Hepatocyte (in vitro differentiated cells): ENCODE measurements at regions not wholly inside any gene's neighbourhood (a gene's known extent, or its start where the extent isn't known, plus 50 kb on each side); places are given as distances from the start of the nearest gene placed in this dataset.

Source experiments
- DNase-seq: peaks from one replicate; pipeline ENCODE4 v3.0.0-alpha.2; 2016; ENCODE audit warnings: low spot score
- H2AFZ ChIP-seq: fragments of 200-600 bp; sonication (generic); 2 replicates; pipeline ENCODE4 v1.6.0; 2016; ENCODE audit warnings: antibody characterized with exemption, mild to moderate bottlenecking
- H3K27ac ChIP-seq: fragments of 200-600 bp; sonication (generic); 2 replicates; pipeline ENCODE4 v1.5.1; 2016; ENCODE audit warnings: mild to moderate bottlenecking
- H3K27me3 ChIP-seq: fragments of 200-600 bp; sonication (generic); 2 replicates; pipeline ENCODE4 v1.6.1; 2016
- H3K36me3 ChIP-seq: fragments of 200-600 bp; sonication (generic); replicated peaks from 2 replicates; pipeline ENCODE4 v1.5.1; 2016; ENCODE audit warnings: low read depth; ENCODE audit not compliant: insufficient read depth
- H3K4me1 ChIP-seq: fragments of 200-600 bp; sonication (generic); 2 replicates; pipeline ENCODE4 v1.5.1; 2016; ENCODE audit warnings: mild to moderate bottlenecking, moderate library complexity; ENCODE audit not compliant: insufficient read depth
- H3K4me2 ChIP-seq: fragments of 200-600 bp; sonication (generic); 2 replicates; pipeline ENCODE4 v1.6.0; 2016
- H3K4me3 ChIP-seq: fragments of 200-600 bp; sonication (generic); 2 replicates; pipeline ENCODE4 v1.5.1; 2016; ENCODE audit warnings: mild to moderate bottlenecking
- H3K79me2 ChIP-seq: fragments of 200-600 bp; sonication (generic); 2 replicates; pipeline ENCODE4 v1.6.0; 2017; ENCODE audit warnings: mild to moderate bottlenecking
- H3K9me2 ChIP-seq: fragments of 200-600 bp; sonication (generic); replicated peaks from 2 replicates; pipeline ENCODE4 v1.6.0; 2017; ENCODE audit warnings: mild to moderate bottlenecking; ENCODE audit not compliant: insufficient read depth
- H3K9me3 ChIP-seq: fragments of 200-600 bp; sonication (generic); 2 replicates; pipeline ENCODE4 v1.5.1; 2016; ENCODE audit warnings: low read depth, mild to moderate bottlenecking
- H4K20me1 ChIP-seq: fragments of 200-600 bp; sonication (generic); 2 replicates; pipeline ENCODE4 v1.6.0; 2016; ENCODE audit warnings: mild to moderate bottlenecking; ENCODE audit not compliant: insufficient read depth, poor library complexity, severe bottlenecking
- CTCF ChIP-seq: fragments of 200-600 bp; sonication (generic); IDR thresholded peaks from 2 replicates; pipeline ENCODE4 v1.5.1; 2016; ENCODE audit warnings: antibody characterized with exemption, mild to moderate bottlenecking; ENCODE audit not compliant: poor library complexity
- EZH2 ChIP-seq: fragments of 200-600 bp; sonication (generic); IDR thresholded peaks from 2 replicates; pipeline ENCODE4 v1.6.1; 2016; ENCODE audit warnings: antibody characterized with exemption, mild to moderate bottlenecking, borderline replicate concordance
- EZH2phosphoT487 ChIP-seq: fragments of 200-600 bp; sonication (generic); IDR thresholded peaks from one replicate; pipeline ENCODE4 v1.6.1; 2018; ENCODE audit warnings: antibody characterized with exemption, mild to moderate bottlenecking, low read depth, moderate library complexity; ENCODE audit not compliant: unreplicated experiment, severe bottlenecking
- WGBS: methylation state at CpG from one replicate; pipeline ENCODE4 v1.1.6; 2016; ENCODE audit warnings: low lambda C conversion rate; ENCODE audit errors: missing lambda C conversion rate; 5-methylcytosine and 5-hydroxymethylcytosine counted together

- Histone ChIP-seq H3K27me3 (no peaks in the 10 kb centered on the region), H3K4me2 (no peak overlapping the region), H4K20me1 (no peaks in the 10 kb centered on the region), H3K4me1 (no peaks in the 10 kb centered on the region), H3K4me3 (no peak overlapping the region), H2AFZ (no peak overlapping the region), H3K27ac (no peak overlapping the region), H3K36me3 (no peaks in the 10 kb centered on the region), H3K9me3 (no peaks in the 10 kb centered on the region), H3K79me2 (no peaks in the 10 kb centered on the region), H3K9me2 (no peaks in the 10 kb centered on the region)
- TF ChIP-seq EZH2phosphoT487: no peak
- TF ChIP-seq CTCF: no peak
- TF ChIP-seq EZH2: no peak
- 93% methylated on average over 27 of the region's 30 CpGs for WGBS
- no peak for DNase-seq
Measured at GRCh38 chr3:147153830-147154539, 252.4 kb downstream of the ZIC4 start.

- no peaks in the 10 kb centered on the region for H3K4me1 ChIP-seq
- no peaks in the 10 kb centered on the region for H4K20me1 ChIP-seq
- no peak overlapping the region for H3K27ac ChIP-seq
- TF ChIP-seq EZH2phosphoT487 (no peak), CTCF (no peak), EZH2 (no peak)
- no peaks in the 10 kb centered on the region for H3K79me2 ChIP-seq
- no peaks in the 10 kb centered on the region for H3K36me3 ChIP-seq
- no peaks in the 10 kb centered on the region for H3K9me2 ChIP-seq
- H3K4me2 ChIP-seq: no peak overlapping the region
- 81% methylated on average over 3 of the region's 3 CpGs for WGBS
- no peak overlapping the region for H2AFZ ChIP-seq
- H3K4me3 ChIP-seq: no peak overlapping the region
- no peaks in the 10 kb centered on the region for H3K27me3 ChIP-seq
- no peaks in the 10 kb centered on the region for H3K9me3 ChIP-seq
- no peak for DNase-seq
Measured at GRCh38 chr3:147152476-147152875, 253.9 kb downstream of the ZIC4 start.

- H3K9me3 ChIP-seq: no peaks in the 10 kb centered on the region
- no peak for TF ChIP-seq EZH2phosphoT487
- TF ChIP-seq CTCF: no peak
- TF ChIP-seq EZH2: no peak
- 82% methylated on average over 2 of the region's 2 CpGs for WGBS
Measured at GRCh38 chr3:147141516-147142288, 264.6 kb downstream of the ZIC4 start.

More at GRCh38 chr3:147141516-147142288, 264.6 kb downstream of the ZIC4 start:
- no peak for DNase-seq
- Histone ChIP-seq H4K20me1 (no peaks in the 10 kb centered on the region), H3K27me3 (no peaks in the 10 kb centered on the region), H3K4me3 (no peak overlapping the region), H2AFZ (no peak overlapping the region), H3K36me3 (no peaks in the 10 kb centered on the region), H3K4me1 (no peaks in the 10 kb centered on the region), H3K27ac (no peak overlapping the region), H3K9me2 (no peaks in the 10 kb centered on the region), H3K4me2 (no peak overlapping the region), H3K79me2 (no peaks in the 10 kb centered on the region)
